ENCODE measurements at regions not wholly inside any gene's neighbourhood (a gene's known extent, or its start where the extent isn't known, plus 50 kb on each side); places are given as distances from the start of the nearest gene placed in this dataset.

- no peak overlapping the region for H3K4me2 ChIP-seq (ENCODE audit: low read depth, low read length, poor library complexity, severe bottlenecking)
- no peaks in the 10 kb centered on the region for H4K20me1 ChIP-seq (ENCODE audit: insufficient read depth, low read length, poor library complexity, severe bottlenecking)
- H3K9me3 ChIP-seq (ENCODE audit: insufficient read depth, low read depth, low read length), result no peaks in the 10 kb centered on the region
- H3K36me3 ChIP-seq (ENCODE audit: insufficient read depth, low read length), result no peaks in the 10 kb centered on the region
- no peak overlapping the region for H3K4me3 ChIP-seq (ENCODE audit: low read length, poor library complexity, severe bottlenecking)
- H3K9ac ChIP-seq (ENCODE audit: low read depth, low read length, poor library complexity, severe bottlenecking), result no peak overlapping the region
- no peaks in the 10 kb centered on the region for H3K27me3 ChIP-seq (ENCODE audit: insufficient read depth, low read length, poor library complexity, severe bottlenecking)
- H3K4me1 ChIP-seq (ENCODE audit: insufficient read depth, low read length, poor library complexity, severe bottlenecking), result peaks cover 4% of the 10 kb centered on the region
- H3F3A ChIP-seq (ENCODE audit: low read depth), result no peaks in the 10 kb centered on the region
- H3K79me2 ChIP-seq (ENCODE audit: insufficient read depth, low read length), result no peaks in the 10 kb centered on the region
- H2AFZ ChIP-seq (ENCODE audit: low read length), result no peak overlapping the region
- TF ChIP-seq CTCF (conservative IDR thresholded peaks at IDR 0.05; ENCODE audit: low read length) (no peak), EZH2phosphoT487 (IDR thresholded peaks at IDR 0.05; ENCODE audit: borderline replicate concordance) (no peak)
- no peaks in the 10 kb centered on the region for H3K9me2 ChIP-seq (replicated peaks; ENCODE audit: low read depth, low read length)
These were observed 172.6 kb upstream of the NRP1 start for GRCh38 chr10:33506838-33507661.

- TF ChIP-seq CTCF (conservative IDR thresholded peaks at IDR 0.05; ENCODE audit: low read length) (no peak), EZH2phosphoT487 (IDR thresholded peaks at IDR 0.05; ENCODE audit: borderline replicate concordance) (no peak)
- no peaks in the 10 kb centered on the region for H3F3A ChIP-seq (ENCODE audit: low read depth)
- no peak overlapping the region for H2AFZ ChIP-seq (ENCODE audit: low read length)
- H3K4me3 ChIP-seq (ENCODE audit: low read length, poor library complexity, severe bottlenecking), result no peak overlapping the region
- H3K36me3 ChIP-seq (ENCODE audit: insufficient read depth, low read length), result no peaks in the 10 kb centered on the region
- no peaks in the 10 kb centered on the region for H3K9me2 ChIP-seq (replicated peaks; ENCODE audit: low read depth, low read length)
- H3K79me2 ChIP-seq (ENCODE audit: insufficient read depth, low read length), result no peaks in the 10 kb centered on the region
- H3K27me3 ChIP-seq (ENCODE audit: insufficient read depth, low read length, poor library complexity, severe bottlenecking), result no peaks in the 10 kb centered on the region
- no peaks in the 10 kb centered on the region for H3K9me3 ChIP-seq (ENCODE audit: insufficient read depth, low read depth, low read length)
- H4K20me1 ChIP-seq (ENCODE audit: insufficient read depth, low read length, poor library complexity, severe bottlenecking), result no peaks in the 10 kb centered on the region
- peaks cover 4% of the 10 kb centered on the region for H3K4me1 ChIP-seq (ENCODE audit: insufficient read depth, low read length, poor library complexity, severe bottlenecking)
- no peak overlapping the region for H3K9ac ChIP-seq (ENCODE audit: low read depth, low read length, poor library complexity, severe bottlenecking)
- no peak overlapping the region for H3K4me2 ChIP-seq (ENCODE audit: low read depth, low read length, poor library complexity, severe bottlenecking)
These were observed 171.9 kb upstream of the NRP1 start for GRCh38 chr10:33506391-33506790.

- Histone ChIP-seq H3K4me2 (ENCODE audit: low read depth, low read length, poor library complexity, severe bottlenecking) (no peak overlapping the region), H2AFZ (ENCODE audit: low read length) (no peak overlapping the region), H3K9me2 (replicated peaks; ENCODE audit: low read depth, low read length) (no peaks in the 10 kb centered on the region), H3K79me2 (ENCODE audit: insufficient read depth, low read length) (no peaks in the 10 kb centered on the region), H3K36me3 (ENCODE audit: insufficient read depth, low read length) (no peaks in the 10 kb centered on the region), H3K4me3 (ENCODE audit: low read length, poor library complexity, severe bottlenecking) (no peak overlapping the region), H3K9me3 (ENCODE audit: insufficient read depth, low read depth, low read length) (no peaks in the 10 kb centered on the region), H3K27me3 (ENCODE audit: insufficient read depth, low read length, poor library complexity, severe bottlenecking) (no peaks in the 10 kb centered on the region), H4K20me1 (ENCODE audit: insufficient read depth, low read length, poor library complexity, severe bottlenecking) (no peaks in the 10 kb centered on the region), H3K9ac (ENCODE audit: low read depth, low read length, poor library complexity, severe bottlenecking) (no peak overlapping the region), H3K4me1 (ENCODE audit: insufficient read depth, low read length, poor library complexity, severe bottlenecking) (no peaks in the 10 kb centered on the region), H3F3A (ENCODE audit: low read depth) (no peaks in the 10 kb centered on the region)
- TF ChIP-seq CTCF (conservative IDR thresholded peaks at IDR 0.05; ENCODE audit: low read length) (no peak), EZH2phosphoT487 (IDR thresholded peaks at IDR 0.05; ENCODE audit: borderline replicate concordance) (no peak)
These were observed 166.7 kb upstream of the NRP1 start for GRCh38 chr10:33501161-33501560.
